Right lobe of liver (tissue), 6 donors: ENCODE measurements at regions not wholly inside any gene's neighbourhood (a gene's known extent, or its start where the extent isn't known, plus 50 kb on each side); places are given as distances from the start of the nearest gene placed in this dataset.

ENCODE experiments used
- ATAC-seq, 4 donors: fragments of 200-7000 bp; cut with Tn5 transposase; one replicate each; pipeline ENCODE4 v1.9.1; 2020; ENCODE audit warnings: mild to moderate bottlenecking in 4 of 4, moderate library complexity in 4 of 4
- DNase-seq, 3 donors: peaks; one replicate each; pipeline ENCODE4 v3.0.0-alpha.2; 2020
- H3K27ac ChIP-seq, 3 donors: fragments of 200-600 bp; one replicate each; pipeline ENCODE4 v1.8.0; 2022
- H3K27me3 ChIP-seq, 2 donors: fragments of 200-600 bp; one replicate each; pipeline ENCODE4 v1.8.0; 2022
- H3K36me3 ChIP-seq, 4 donors: fragments of 200-600 bp; sonication (generic) in 1 of 4; one replicate each; pipeline versions ENCODE4 v1.5.1 to v1.8.0; 2017 to 2022; ENCODE audit warnings: control low read depth in 1 of 4
- H3K4me1 ChIP-seq, 4 donors: fragments of 200-600 bp; sonication (generic) in 1 of 4; one replicate each; pipeline versions ENCODE4 v1.5.1 to v1.8.0; 2017 to 2022; ENCODE audit warnings: control low read depth in 1 of 4
- H3K4me3 ChIP-seq, 3 donors: fragments of 200-600 bp; one replicate each; pipeline ENCODE4 v1.8.0; 2022
- H3K9me3 ChIP-seq, 4 donors: fragments of 200-600 bp; sonication (generic) in 1 of 4; one replicate each; pipeline versions ENCODE4 v1.5.1 to v1.8.0; 2017 to 2022; ENCODE audit warnings: control low read depth in 1 of 4
- CTCF ChIP-seq, 4 donors: fragments of 200-600 bp in 3 of 4; fragments of 450-650 bp in 1 of 4; IDR thresholded peaks; one replicate each; pipeline versions ENCODE4 v1.5.1 to v1.8.0; 2016 to 2022; ENCODE audit warnings: antibody characterized with exemption in 4 of 4, mild to moderate bottlenecking in 2 of 4
- POLR2A ChIP-seq: fragments of 450-650 bp; IDR thresholded peaks from one replicate; pipeline ENCODE4 v1.6.1; 2017; ENCODE audit warnings: antibody characterized with exemption, mild to moderate bottlenecking
- WGBS: methylation state at CpG from one replicate; pipeline ENCODE4 v1.1.6; 2018; ENCODE audit warnings: low coverage, low lambda C conversion rate; ENCODE audit not compliant: insufficient coverage; ENCODE audit errors: missing lambda C conversion rate; 5-methylcytosine and 5-hydroxymethylcytosine counted together
- intact Hi-C, 2 donors: fragments of 100-400 bp; cut with DNase I; formaldehyde crosslinking; loops; one replicate each; pipeline versions ENCODE4 v1.11.2 to v1.14.1; 2022
- donor health status: DM: no; HTN: yes; CAD: no.
- donor health status: DM: no; HTN: no; CAD: no.
- donor health status: DM: no; HTN: no; CAD: no.
- donor health status: DM: no; HTN: yes; CAD: no.
- donor health status: DM: no; HTN: yes; CAD: no.

GRCh38 chrX:13179586-13179985 is 135.2 kb upstream of the FAM9C start:
- Histone ChIP-seq H3K4me3 (no peak overlapping the region), H3K36me3 (no peaks in the 10 kb centered on the region), H3K4me1 (no peaks in the 10 kb centered on the region), H3K27ac (no peak overlapping the region), H3K9me3 (no peaks in the 10 kb centered on the region), H3K27me3 (no peaks in the 10 kb centered on the region)
- intact Hi-C loops = no loop called here
- DNase-seq (no peak), ATAC-seq (no peak)
- WGBS = 69% methylated on average over 3 of the region's 3 CpGs
- TF ChIP-seq POLR2A (no peak), CTCF (IDR thresholded peaks at IDR 0.05) (no peak)

GRCh38 chrX:13179100-13179499 is 134.7 kb upstream of the FAM9C start:
- WGBS = 64% methylated on average over 2 of the region's 2 CpGs
- DNase-seq (no peak), ATAC-seq (no peak)
- intact Hi-C loops = no loop called here
- no peak overlapping the region for H3K4me3 ChIP-seq
- no peaks in the 10 kb centered on the region for H3K9me3 ChIP-seq
- H3K4me1 ChIP-seq = no peaks in the 10 kb centered on the region
- no peak overlapping the region for H3K27ac ChIP-seq
- H3K27me3 ChIP-seq = no peaks in the 10 kb centered on the region
- H3K36me3 ChIP-seq = no peaks in the 10 kb centered on the region
- TF ChIP-seq CTCF (IDR thresholded peaks at IDR 0.05) = no peak
- TF ChIP-seq POLR2A = no peak

GRCh38 chrX:13177921-13178566 is 133.6 kb upstream of the FAM9C start:
- no peak for TF ChIP-seq POLR2A
- Histone ChIP-seq H3K27me3 (no peaks in the 10 kb centered on the region), H3K9me3 (no peaks in the 10 kb centered on the region), H3K36me3 (no peaks in the 10 kb centered on the region), H3K27ac (no peak overlapping the region), H3K4me3 (no peak overlapping the region), H3K4me1 (no peaks in the 10 kb centered on the region)
- intact Hi-C loops = no loop called here
- ATAC-seq (no peak), DNase-seq (no peak)
- 50% methylated on average over 6 of the region's 6 CpGs for WGBS

- no peak overlapping the region for H3K4me3 ChIP-seq
- no peak for DNase-seq
- H3K36me3 ChIP-seq = no peaks in the 10 kb centered on the region
- no peaks in the 10 kb centered on the region for H3K4me1 ChIP-seq
- no peak for ATAC-seq
- H3K9me3 ChIP-seq = no peaks in the 10 kb centered on the region
- WGBS = 90% methylated on average over 2 of the region's 2 CpGs
- H3K27me3 ChIP-seq = no peaks in the 10 kb centered on the region
- TF ChIP-seq CTCF (IDR thresholded peaks at IDR 0.05) = no peak
- TF ChIP-seq POLR2A = no peak
- intact Hi-C loops = no loop called here
- no peak overlapping the region for H3K27ac ChIP-seq
These were observed 130.6 kb upstream of the FAM9C start for GRCh38 chrX:13175056-13175455.

- WGBS = 73% methylated on average over 2 of the region's 2 CpGs
- Histone ChIP-seq H3K9me3 (no peaks in the 10 kb centered on the region), H3K27ac (no peak overlapping the region), H3K4me3 (no peak overlapping the region), H3K4me1 (peaks cover 0 to 5% (median 0%) of the 10 kb centered on the region in 4 donors), H3K27me3 (no peaks in the 10 kb centered on the region), H3K36me3 (no peaks in the 10 kb centered on the region)
- intact Hi-C loops = no loop called here
- no peak for DNase-seq
- ATAC-seq = no peak
- no peak for TF ChIP-seq POLR2A
- no peak for TF ChIP-seq CTCF (IDR thresholded peaks at IDR 0.05)
These were observed 126.6 kb upstream of the FAM9C start for GRCh38 chrX:13170966-13171558.
